ENCODE measurements at regions not wholly inside any gene's neighbourhood (a gene's known extent, or its start where the extent isn't known, plus 50 kb on each side); places are given as distances from the start of the nearest gene placed in this dataset.

GRCh38 chr9:97767891-97768290 lies 70.8 kb upstream of the XPA start:
- no peaks in the 10 kb centered on the region for H3K4me1 Mint-ChIP-seq
- Histone ChIP-seq H3K9me3 (replicated peaks in 1 of 2; ENCODE audit: control insufficient read depth in 1 of 2, insufficient read depth in 1 of 2, low read length in 2 of 2) (no peaks in the 10 kb centered on the region), H3K4me2 (replicated peaks; ENCODE audit: extremely low read depth, low read length, poor library complexity, severe bottlenecking) (no peak overlapping the region)

DNA sequence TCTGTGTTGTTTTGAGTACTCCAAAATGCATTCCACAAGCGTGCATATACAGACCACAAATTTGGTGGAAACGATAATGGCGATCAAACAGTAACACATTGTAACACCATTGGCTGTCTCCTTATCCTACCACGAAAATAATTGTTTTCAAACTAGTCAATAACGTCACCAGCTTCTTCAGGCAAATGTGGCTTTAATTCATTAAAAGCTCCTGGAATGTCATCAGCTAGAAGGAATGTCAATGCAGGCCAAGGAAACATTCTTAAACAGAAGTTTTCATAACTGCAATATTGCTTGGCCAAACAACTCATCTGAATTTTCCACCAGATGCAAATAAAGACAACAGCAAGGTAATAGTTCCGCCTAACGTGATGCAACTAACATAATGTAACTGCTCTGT lies 71.6 kb upstream of the XPA start:
- no peak for TF ChIP-seq CTCF (IDR thresholded peaks at IDR 0.05)
- Mint-ChIP-seq H3K9me3 (peaks cover 0 to 3% (median 0%) of the 10 kb centered on the region in 7 donors), H3K27me3 (ENCODE audit: low read depth in 3 of 3) (peaks cover 18 to 28% (median 22%) of the 10 kb centered on the region in 3 donors), H3K27ac (no peak overlapping the region), H3K36me3 (no peaks in the 10 kb centered on the region), H3K4me3 (no peak overlapping the region), H3K4me1 (no peaks in the 10 kb centered on the region)
- Histone ChIP-seq H3K27me3 (ENCODE audit: control insufficient read depth in 2 of 2, insufficient read depth in 2 of 2, low read length in 2 of 2) (peaks cover 0 to 6% of the 10 kb centered on the region in 2 donors), H3K27ac (ENCODE audit: low read depth in 1 of 2, low read length in 2 of 2) (no peak overlapping the region), H4K20me1 (ENCODE audit: insufficient read depth, low read length) (no peaks in the 10 kb centered on the region), H3K79me2 (ENCODE audit: insufficient read depth, low read length) (no peaks in the 10 kb centered on the region), H3K4me2 (replicated peaks; ENCODE audit: extremely low read depth, low read length, poor library complexity, severe bottlenecking) (no peak overlapping the region), H3K4me3 (replicated peaks in 1 of 3; ENCODE audit: low read depth in 2 of 3, low read length in 3 of 3) (no peak overlapping the region), H3K9ac (ENCODE audit: insufficient read depth, low read length, poor library complexity, severe bottlenecking) (no peak overlapping the region), H2AFZ (ENCODE audit: insufficient read depth, low read depth, low read length, poor library complexity, severe bottlenecking) (no peak overlapping the region), H3K36me3 (replicated peaks in 1 of 2; ENCODE audit: control insufficient read depth in 1 of 2, insufficient read depth in 2 of 2, low read length in 2 of 2) (no peaks in the 10 kb centered on the region), H3K9me3 (replicated peaks in 1 of 2; ENCODE audit: control insufficient read depth in 1 of 2, insufficient read depth in 1 of 2, low read length in 2 of 2) (no peaks in the 10 kb centered on the region), H3K4me1 (ENCODE audit: control insufficient read depth in 1 of 2, insufficient read depth in 2 of 2, low read length in 2 of 2) (no peaks in the 10 kb centered on the region)
- no peak for DNase-seq
- intact Hi-C loops (cut with micrococcal nuclease), result no loop called here
- 90% methylated on average over 5 of the region's 7 CpGs for WGBS (ENCODE audit: insufficient coverage)

More at GRCh38 chr9:97767891-97768290, 70.8 kb upstream of the XPA start:
- no peaks in the 10 kb centered on the region for H3K36me3 Mint-ChIP-seq
- H3K4me1 ChIP-seq (ENCODE audit: control insufficient read depth in 1 of 2, insufficient read depth in 2 of 2, low read length in 2 of 2), result no peaks in the 10 kb centered on the region
- intact Hi-C loops (cut with micrococcal nuclease), result no loop called here
- no peak overlapping the region for H3K27ac ChIP-seq (ENCODE audit: low read depth in 1 of 2, low read length in 2 of 2)
- no peak overlapping the region for H2AFZ ChIP-seq (ENCODE audit: insufficient read depth, low read depth, low read length, poor library complexity, severe bottlenecking)
- peaks cover 0 to 8% of the 10 kb centered on the region in 2 donors for H3K27me3 ChIP-seq (ENCODE audit: control insufficient read depth in 2 of 2, insufficient read depth in 2 of 2, low read length in 2 of 2)
- no peak overlapping the region for H3K4me3 ChIP-seq (replicated peaks in 1 of 3; ENCODE audit: low read depth in 2 of 3, low read length in 3 of 3)
- no peaks in the 10 kb centered on the region for H3K36me3 ChIP-seq (replicated peaks in 1 of 2; ENCODE audit: control insufficient read depth in 1 of 2, insufficient read depth in 2 of 2, low read length in 2 of 2)
- H3K27me3 Mint-ChIP-seq (ENCODE audit: low read depth in 3 of 3), result peaks cover 20 to 26% (median 23%) of the 10 kb centered on the region in 3 donors
- whole genome bisulfite sequencing (ENCODE audit: insufficient coverage), result no CpG with 5 or more reads among the region's 2 CpGs
- DNase-seq, result no peak
- no peak overlapping the region for H3K4me3 Mint-ChIP-seq
- TF ChIP-seq CTCF (IDR thresholded peaks at IDR 0.05), result no peak
- H3K9me3 Mint-ChIP-seq, result peaks cover 0 to 3% (median 0%) of the 10 kb centered on the region in 7 donors
- H4K20me1 ChIP-seq (ENCODE audit: insufficient read depth, low read length), result no peaks in the 10 kb centered on the region
- no peak overlapping the region for H3K27ac Mint-ChIP-seq
- H3K9ac ChIP-seq (ENCODE audit: insufficient read depth, low read length, poor library complexity, severe bottlenecking), result no peak overlapping the region
- no peaks in the 10 kb centered on the region for H3K79me2 ChIP-seq (ENCODE audit: insufficient read depth, low read length)
